HG02973 (cell line): ENCODE measurements at regions not wholly inside any gene's neighbourhood (a gene's known extent, or its start where the extent isn't known, plus 50 kb on each side); places are given as distances from the start of the nearest gene placed in this dataset.
"Not testable (repeated sequence)": the region's sequence is repeated elsewhere in the genome, so short reads cannot be mapped to it uniquely, and the experiment has no call there.

Experiments used
- ATAC-seq: cut with Tn5 transposase; IDR thresholded peaks from one replicate; pipeline ENCODE4 v1.9.1; 2021; ENCODE audit warnings: moderate library complexity; ENCODE audit not compliant: unreplicated experiment

- peak; percentile 63 for ATAC-seq
Measured at GRCh38 chr7:65722361-65722792, 150.5 kb upstream of the VKORC1L1 start.

GRCh38 chr7:65727182-65727581 is 145.7 kb upstream of the VKORC1L1 start:
- ATAC-seq: not testable (repeated sequence)

GRCh38 chr7:65731129-65731528 is 141.7 kb upstream of the VKORC1L1 start:
- no peak for ATAC-seq

- no peak for ATAC-seq
Measured at GRCh38 chr7:65731562-65732035, 141.3 kb upstream of the VKORC1L1 start.

GRCh38 chr7:65744406-65744805 is 128.5 kb upstream of the VKORC1L1 start:
- no peak for ATAC-seq

GRCh38 chr7:65746398-65746669 is 126.5 kb upstream of the VKORC1L1 start:
- no peak for ATAC-seq

- no peak for ATAC-seq
Measured at GRCh38 chr7:65749039-65749438, 123.8 kb upstream of the VKORC1L1 start.

- ATAC-seq: no peak
Measured at GRCh38 chr7:65749518-65749917, 123.4 kb upstream of the VKORC1L1 start.

GRCh38 chr7:65750511-65751344 is 122.1 kb upstream of the VKORC1L1 start:
- peak; percentile 99 for ATAC-seq

GRCh38 chr7:65754070-65754469 is 118.8 kb upstream of the VKORC1L1 start:
- ATAC-seq: not testable (repeated sequence)

GRCh38 chr7:65758991-65759390 is 113.9 kb upstream of the VKORC1L1 start:
- not testable (repeated sequence) for ATAC-seq

GRCh38 chr7:65762712-65763111 is 110.2 kb upstream of the VKORC1L1 start:
- not testable (repeated sequence) for ATAC-seq

- not testable (repeated sequence) for ATAC-seq
Measured at GRCh38 chr7:65763114-65763513, 109.8 kb upstream of the VKORC1L1 start.

- peak; percentile 96 for ATAC-seq
Measured at GRCh38 chr7:65770473-65771225, 102.2 kb upstream of the VKORC1L1 start.

- ATAC-seq: peak; percentile 2
Measured at GRCh38 chr7:65771226-65771569, 101.7 kb upstream of the VKORC1L1 start.

- ATAC-seq: not testable (repeated sequence)
Measured at GRCh38 chr7:65776677-65777076, 96.2 kb upstream of the VKORC1L1 start.

GRCh38 chr7:65789943-65790342 is 82.9 kb upstream of the VKORC1L1 start:
- ATAC-seq: not testable (repeated sequence)

- ATAC-seq: not testable (repeated sequence)
Measured at GRCh38 chr7:65791788-65792187, 81.1 kb upstream of the VKORC1L1 start.

GRCh38 chr7:65792726-65793125 is 80.1 kb upstream of the VKORC1L1 start:
- ATAC-seq: not testable (repeated sequence)

GRCh38 chr7:65794671-65795391 is 78.0 kb upstream of the VKORC1L1 start:
- not testable (repeated sequence) for ATAC-seq

- ATAC-seq: not testable (repeated sequence)
Measured at GRCh38 chr7:65795392-65795716, 77.5 kb upstream of the VKORC1L1 start.

GRCh38 chr7:65796205-65796604 is 76.7 kb upstream of the VKORC1L1 start:
- ATAC-seq: no peak
